ENCODE measurements at regions not wholly inside any gene's neighbourhood (a gene's known extent, or its start where the extent isn't known, plus 50 kb on each side); places are given as distances from the start of the nearest gene placed in this dataset.

DNA sequence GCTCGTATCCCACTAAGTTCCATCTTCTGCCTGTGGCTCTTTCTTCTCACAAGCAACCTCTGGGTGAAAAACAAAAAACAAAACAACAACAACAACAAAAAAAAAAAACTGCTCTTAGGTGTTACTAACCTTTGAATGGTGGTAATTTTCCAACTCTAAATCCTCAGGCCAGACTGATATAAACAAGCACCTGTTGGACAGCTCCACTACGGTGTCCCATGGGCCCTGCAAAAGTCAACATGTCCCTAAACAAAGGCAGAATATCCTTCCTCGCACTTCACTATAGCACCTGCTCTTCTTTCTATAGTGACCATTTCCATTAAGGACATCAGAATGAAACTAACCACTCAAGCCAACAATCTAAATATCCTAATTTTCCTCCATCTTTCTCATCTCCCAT lies 54.6 kb upstream of the PARM1 start:
- no peak overlapping the region for H3K4me3 ChIP-seq (replicated peaks; ENCODE audit: low read depth, low read length)
- TF ChIP-seq, protein P1, sequence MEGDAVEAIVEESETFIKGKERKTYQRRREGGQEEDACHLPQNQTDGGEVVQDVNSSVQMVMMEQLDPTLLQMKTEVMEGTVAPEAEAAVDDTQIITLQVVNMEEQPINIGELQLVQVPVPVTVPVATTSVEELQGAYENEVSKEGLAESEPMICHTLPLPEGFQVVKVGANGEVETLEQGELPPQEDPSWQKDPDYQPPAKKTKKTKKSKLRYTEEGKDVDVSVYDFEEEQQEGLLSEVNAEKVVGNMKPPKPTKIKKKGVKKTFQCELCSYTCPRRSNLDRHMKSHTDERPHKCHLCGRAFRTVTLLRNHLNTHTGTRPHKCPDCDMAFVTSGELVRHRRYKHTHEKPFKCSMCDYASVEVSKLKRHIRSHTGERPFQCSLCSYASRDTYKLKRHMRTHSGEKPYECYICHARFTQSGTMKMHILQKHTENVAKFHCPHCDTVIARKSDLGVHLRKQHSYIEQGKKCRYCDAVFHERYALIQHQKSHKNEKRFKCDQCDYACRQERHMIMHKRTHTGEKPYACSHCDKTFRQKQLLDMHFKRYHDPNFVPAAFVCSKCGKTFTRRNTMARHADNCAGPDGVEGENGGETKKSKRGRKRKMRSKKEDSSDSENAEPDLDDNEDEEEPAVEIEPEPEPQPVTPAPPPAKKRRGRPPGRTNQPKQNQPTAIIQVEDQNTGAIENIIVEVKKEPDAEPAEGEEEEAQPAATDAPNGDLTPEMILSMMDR (IDR thresholded peaks at IDR 0.05; ENCODE audit: low read depth, low read length, missing control alignments) = no peak
- no peak for DNase-seq (ENCODE audit: extremely low read depth, low read depth)

DNA sequence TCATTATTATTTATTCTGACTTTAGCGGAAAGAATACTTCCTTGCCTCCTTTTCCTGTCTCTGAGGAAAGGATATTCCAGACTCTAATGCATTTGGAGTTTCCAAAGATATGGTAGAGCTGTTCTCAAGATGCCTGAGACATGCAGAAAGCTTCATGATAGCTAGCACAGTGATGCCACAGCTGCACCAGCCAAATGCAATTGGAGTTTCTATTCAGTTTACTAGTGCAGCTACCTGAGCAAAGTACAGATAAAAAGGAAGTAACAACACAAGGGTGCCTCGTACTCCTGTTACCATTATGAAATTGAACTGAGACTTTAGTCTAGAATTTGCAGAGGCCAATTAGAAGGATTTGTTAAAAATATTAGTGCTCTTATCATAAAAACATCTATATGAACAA lies 57.5 kb upstream of the PARM1 start:
- TF ChIP-seq, protein P1 (IDR thresholded peaks at IDR 0.05; ENCODE audit: low read depth, low read length, missing control alignments) = no peak
- DNase-seq (ENCODE audit: extremely low read depth, low read depth) = no peak
- no peak overlapping the region for H3K4me3 ChIP-seq (replicated peaks; ENCODE audit: low read depth, low read length)

DNA sequence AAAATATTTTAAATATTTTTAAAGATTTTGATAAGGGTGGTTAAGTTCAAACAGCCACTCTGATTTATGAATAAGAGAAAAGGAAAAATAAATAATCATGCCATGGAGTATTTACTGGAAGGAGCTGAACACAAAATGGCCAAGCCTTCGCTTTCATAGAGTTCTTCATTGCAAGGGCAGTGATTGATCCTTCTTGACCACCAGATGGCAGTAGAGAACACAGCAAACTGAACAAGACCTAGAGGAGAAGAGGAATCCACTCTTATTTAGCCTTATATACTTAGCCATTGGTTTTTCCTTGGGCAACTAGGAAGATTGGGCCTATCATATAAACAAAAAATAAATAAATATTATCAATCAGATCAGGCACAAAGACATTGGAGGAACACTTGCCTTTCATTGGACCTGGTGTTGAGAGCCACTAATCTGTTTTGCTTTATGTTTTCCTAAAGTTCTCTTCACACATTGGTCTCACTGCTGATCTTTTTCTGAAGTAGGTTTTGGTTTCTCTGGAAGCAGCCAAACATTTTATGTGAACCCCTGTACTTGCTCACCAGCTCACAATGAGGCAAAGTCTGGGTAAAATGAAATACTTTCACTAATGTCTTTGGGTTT lies 58.1 kb upstream of the PARM1 start:
- H3K4me3 ChIP-seq (replicated peaks; ENCODE audit: low read depth, low read length) = no peak overlapping the region
- TF ChIP-seq, protein P1 (IDR thresholded peaks at IDR 0.05; ENCODE audit: low read depth, low read length, missing control alignments) = peak; percentile 89
- DNase-seq (ENCODE audit: extremely low read depth, low read depth) = peak; percentile 40

DNA sequence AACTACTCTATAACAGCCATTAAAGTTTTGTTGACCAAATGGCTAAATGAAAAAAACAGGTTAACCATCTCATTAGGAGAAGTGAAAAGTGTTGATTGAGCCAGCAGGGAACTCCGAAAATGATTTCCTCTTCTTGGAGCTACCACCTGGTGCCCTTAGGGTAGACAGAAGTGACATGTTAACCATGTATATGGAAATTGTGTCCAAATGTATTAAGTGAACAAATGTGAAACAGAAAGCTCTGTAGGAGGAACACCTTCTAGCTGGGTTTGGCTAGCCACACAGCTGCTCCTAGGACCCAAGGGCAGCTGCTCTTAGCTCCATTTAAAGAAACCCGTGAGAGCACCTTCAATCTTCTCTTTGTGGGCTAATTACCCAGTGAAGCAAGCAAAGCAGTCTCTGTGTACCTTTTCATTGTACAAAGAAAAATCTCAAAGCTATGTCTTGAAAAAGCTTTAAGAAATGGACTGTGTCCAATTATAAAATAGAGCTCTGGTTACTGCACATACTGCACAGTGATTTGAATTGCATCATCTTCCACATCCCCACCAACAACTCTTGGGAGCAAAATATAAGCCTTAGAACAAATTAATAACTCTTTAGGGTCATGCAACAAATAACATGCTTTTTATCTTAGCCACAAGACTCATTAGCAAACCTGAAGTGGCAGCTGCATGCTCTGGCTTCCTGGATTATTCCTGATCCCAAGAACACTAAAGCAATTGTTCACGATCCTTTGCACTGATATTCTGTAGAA lies 59.2 kb upstream of the PARM1 start:
- DNase-seq (ENCODE audit: extremely low read depth, low read depth) = no peak
- no peak overlapping the region for H3K4me3 ChIP-seq (replicated peaks; ENCODE audit: low read depth, low read length)
- TF ChIP-seq, protein P1 (IDR thresholded peaks at IDR 0.05; ENCODE audit: low read depth, low read length, missing control alignments) = no peak

DNA sequence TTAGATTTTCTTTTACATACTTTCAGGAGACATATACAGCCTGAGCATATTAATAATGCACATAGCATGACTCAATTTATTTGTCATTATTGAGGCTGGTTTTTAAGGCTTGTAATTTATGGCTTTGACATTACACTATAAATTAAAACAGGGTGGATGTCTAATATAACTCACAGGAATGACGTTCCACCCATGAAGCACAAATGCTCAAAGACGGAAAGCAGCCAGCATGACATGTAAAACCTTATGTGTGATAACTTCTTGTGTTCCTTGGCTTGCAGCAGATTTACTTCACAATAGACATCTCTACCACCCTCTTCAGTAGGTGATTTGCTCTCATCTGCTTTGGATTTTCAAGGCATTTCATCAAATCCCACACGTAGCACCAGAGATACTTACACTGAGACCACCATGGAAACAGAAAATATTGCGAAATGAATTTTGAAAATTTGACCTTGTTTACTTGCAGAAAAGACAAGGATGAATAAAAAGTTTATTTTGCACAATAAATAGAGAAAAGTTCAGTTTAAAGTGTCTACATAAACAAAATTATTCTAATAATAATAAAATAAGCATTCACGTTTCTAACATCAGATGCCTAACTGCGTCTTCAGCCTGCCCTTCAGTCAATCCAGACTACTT lies 64.7 kb upstream of the BTC start:
- DNase-seq (ENCODE audit: extremely low read depth, low read depth) = no peak
- no peak overlapping the region for H3K4me3 ChIP-seq (replicated peaks; ENCODE audit: low read depth, low read length)
- TF ChIP-seq, protein P1 (IDR thresholded peaks at IDR 0.05; ENCODE audit: low read depth, low read length, missing control alignments) = no peak

DNA sequence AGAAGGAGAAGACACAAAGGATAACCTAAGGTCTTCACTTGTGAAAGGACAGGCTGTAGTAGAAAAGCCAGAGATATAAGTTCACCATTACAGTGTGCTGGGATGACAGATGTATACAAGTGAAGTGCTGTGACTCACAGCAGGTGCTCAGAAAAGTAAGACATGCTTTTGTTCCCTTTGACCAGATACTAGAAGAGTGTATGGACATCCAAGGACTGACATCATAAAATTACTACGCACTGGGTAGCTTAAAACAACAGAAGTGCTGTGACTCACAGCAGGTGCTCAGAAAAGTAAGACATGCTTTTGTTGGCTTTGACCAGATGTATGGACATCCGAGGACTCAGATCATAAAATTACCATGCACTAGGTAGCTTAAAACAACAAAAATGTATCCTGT lies 61.6 kb upstream of the BTC start:
- TF ChIP-seq, protein P1 (IDR thresholded peaks at IDR 0.05; ENCODE audit: low read depth, low read length, missing control alignments) = no peak
- no peak overlapping the region for H3K4me3 ChIP-seq (replicated peaks; ENCODE audit: low read depth, low read length)
- DNase-seq (ENCODE audit: extremely low read depth, low read depth) = no peak

Measured in HFF-Myc (cell line).